ENCODE measurements at regions not wholly inside any gene's neighbourhood (a gene's known extent, or its start where the extent isn't known, plus 50 kb on each side); places are given as distances from the start of the nearest gene placed in this dataset.

DNA sequence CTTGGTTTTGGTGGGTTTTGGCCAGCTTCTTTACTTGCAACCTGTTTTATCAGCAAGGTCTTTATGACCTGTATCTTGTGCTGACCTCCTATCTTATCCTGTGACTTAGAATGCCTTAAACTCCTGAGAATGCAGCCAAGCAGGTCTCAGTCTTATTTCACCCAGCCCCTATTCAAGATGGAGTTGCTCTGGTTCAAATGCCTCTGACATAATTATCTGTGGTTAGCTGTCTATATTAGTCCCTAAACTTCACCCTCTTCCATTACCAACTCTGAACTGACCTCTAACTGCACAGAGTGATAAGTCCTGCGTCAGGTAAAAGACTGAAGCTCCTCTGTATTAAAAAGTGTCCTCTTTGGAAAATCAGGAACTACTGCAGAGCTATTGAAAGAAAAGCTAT, 61.9 kb upstream of the CD96 start:
- DNase-seq, result no peak

DNA sequence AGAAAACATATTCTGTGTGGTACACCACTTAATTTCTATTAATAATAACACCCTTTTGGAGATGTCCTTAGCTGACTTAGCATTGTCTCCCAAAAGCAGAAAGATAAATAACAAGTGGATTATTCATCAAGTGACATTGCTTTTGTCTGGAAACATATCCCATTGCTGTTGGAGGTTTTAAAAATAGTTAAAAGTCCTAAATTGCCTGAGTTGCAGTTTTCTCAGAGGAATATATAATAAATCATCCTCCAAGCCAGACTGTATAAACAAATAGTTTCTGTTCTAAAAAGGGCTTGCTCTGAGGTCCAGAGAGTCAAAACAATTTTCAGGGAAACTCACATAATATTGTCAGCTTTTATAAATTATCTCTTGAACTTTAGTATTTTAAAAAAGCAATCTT, 60.4 kb upstream of the CD96 start:
- DNase-seq, result no peak

DNA sequence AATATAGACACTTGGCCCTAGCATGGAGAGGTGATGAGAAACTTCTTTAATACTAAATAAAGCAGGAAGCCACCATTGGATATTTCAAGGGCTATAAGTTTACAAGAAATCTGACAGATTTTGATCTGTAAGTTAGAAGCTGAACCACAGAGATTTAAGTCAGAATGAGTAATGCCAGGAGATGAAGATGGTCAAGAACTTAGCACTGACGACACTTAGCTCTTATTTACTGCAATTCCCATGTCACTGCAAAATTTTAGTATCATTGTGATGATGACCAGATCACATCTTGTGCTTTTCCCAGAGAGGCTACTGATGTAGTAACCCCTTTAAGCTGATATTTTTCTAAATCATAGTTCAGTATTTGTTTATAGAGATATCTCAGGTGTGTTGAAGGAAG, 59.4 kb upstream of the CD96 start:
- no peak for DNase-seq

DNA sequence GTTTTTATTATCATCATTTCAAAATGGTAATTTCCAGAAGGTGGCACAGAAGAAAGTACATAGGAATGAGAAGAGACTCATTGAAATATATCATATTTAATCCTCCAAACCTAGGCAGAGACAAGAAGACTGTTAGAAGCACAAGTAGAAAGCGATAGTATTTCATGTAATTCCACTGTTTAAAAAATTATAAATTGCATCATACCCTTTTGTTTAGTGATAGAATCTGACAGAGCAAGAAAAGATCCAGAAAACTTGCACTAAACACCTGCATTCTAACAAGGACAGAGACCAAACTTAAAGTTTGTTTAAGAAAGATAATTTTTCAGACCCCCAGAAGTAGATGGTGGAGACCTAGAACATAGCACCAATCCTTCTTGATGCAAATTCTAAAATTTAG, 56.9 kb upstream of the CD96 start:
- no peak for DNase-seq
